ENCODE measurements at regions not wholly inside any gene's neighbourhood (a gene's known extent, or its start where the extent isn't known, plus 50 kb on each side); places are given as distances from the start of the nearest gene placed in this dataset.

DNA sequence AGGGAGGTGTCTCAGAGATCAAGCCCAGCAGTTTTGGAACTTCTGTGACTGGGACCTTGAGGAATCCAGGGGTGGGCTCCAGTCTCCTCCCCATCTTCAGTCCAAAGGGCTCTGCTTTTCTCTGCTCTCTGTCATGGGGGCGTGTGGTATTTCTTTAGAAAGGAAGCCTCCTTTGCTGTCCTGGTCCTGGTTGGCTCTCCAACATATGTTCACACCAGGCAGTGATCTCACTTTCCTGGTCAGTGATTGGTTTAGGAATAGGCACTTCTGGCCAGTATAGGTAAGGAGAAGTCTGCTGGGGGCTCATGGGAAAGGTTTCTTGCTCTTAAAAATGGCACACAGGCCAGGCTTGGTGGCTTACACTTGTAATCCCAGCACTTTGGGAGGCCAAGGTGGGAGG, 115.5 kb upstream of the HAAO start:
- TF ChIP-seq CTCF (conservative IDR thresholded peaks at IDR 0.05) (no peak), ZFX (IDR thresholded peaks at IDR 0.05) (no peak)
